NCI-H446 treated with DMSO at 0.1 percent for 48 hours (cell line): ENCODE measurements at regions not wholly inside any gene's neighbourhood (a gene's known extent, or its start where the extent isn't known, plus 50 kb on each side); places are given as distances from the start of the nearest gene placed in this dataset.
"Not testable (repeated sequence)": the region's sequence is repeated elsewhere in the genome, so short reads cannot be mapped to it uniquely, and the experiment has no call there.

Experiments
- DNase-seq: peaks from one replicate; lab custom pipeline; 2025; lab: John Stamatoyannopoulos, UW

GRCh38 chr11:116666673-116667249 lies 106.0 kb downstream of the BUD13 start:
- DNase-seq: not testable (repeated sequence)

- DNase-seq: no peak
Observed at GRCh38 chr11:116665523-116665922, 107.3 kb downstream of the BUD13 start.

GRCh38 chr11:116661056-116661455 lies 111.7 kb downstream of the BUD13 start:
- no peak for DNase-seq

- DNase-seq: no peak
Observed at GRCh38 chr11:116660011-116660410, 112.8 kb downstream of the BUD13 start.

GRCh38 chr11:116658876-116659535 lies 113.8 kb downstream of the BUD13 start:
- DNase-seq: no peak

GRCh38 chr11:116657842-116658825 lies 114.7 kb downstream of the BUD13 start:
- DNase-seq: no peak

- DNase-seq: no peak
Observed at GRCh38 chr11:116656011-116656410, 116.8 kb downstream of the BUD13 start.

GRCh38 chr11:116654526-116654925 lies 118.3 kb downstream of the BUD13 start:
- DNase-seq: no peak

GRCh38 chr11:116653206-116653605 lies 119.6 kb downstream of the BUD13 start:
- no peak for DNase-seq

GRCh38 chr11:116651737-116652237 lies 121.0 kb downstream of the BUD13 start:
- no peak for DNase-seq

GRCh38 chr11:116651098-116651736 lies 121.6 kb downstream of the BUD13 start:
- no peak for DNase-seq

- DNase-seq: no peak
Observed at GRCh38 chr11:116650052-116650451, 122.7 kb downstream of the BUD13 start.

GRCh38 chr11:116649268-116649667 lies 123.5 kb downstream of the BUD13 start:
- DNase-seq: no peak

- DNase-seq: no peak
Observed at GRCh38 chr11:116648247-116649174, 124.3 kb downstream of the BUD13 start.

- DNase-seq: no peak
Observed at GRCh38 chr11:116647305-116648080, 125.3 kb downstream of the BUD13 start.

GRCh38 chr11:116646191-116646590 lies 126.6 kb downstream of the BUD13 start:
- DNase-seq: no peak

GRCh38 chr11:116644941-116645305 lies 127.9 kb downstream of the BUD13 start:
- no peak for DNase-seq

GRCh38 chr11:116644201-116644940 lies 128.4 kb downstream of the BUD13 start:
- no peak for DNase-seq

- no peak for DNase-seq
Observed at GRCh38 chr11:116643521-116643920, 129.3 kb downstream of the BUD13 start.

- no peak for DNase-seq
Observed at GRCh38 chr11:116642902-116643301, 129.9 kb downstream of the BUD13 start.
